ENCODE measurements at regions not wholly inside any gene's neighbourhood (a gene's known extent, or its start where the extent isn't known, plus 50 kb on each side); places are given as distances from the start of the nearest gene placed in this dataset.

GRCh38 chr5:165940541-165940940 is 2350.9 kb upstream of the WWC1 start:
- no peak for DNase-seq (ENCODE audit: low read depth)

GRCh38 chr5:165956854-165957253 is 2334.6 kb upstream of the WWC1 start:
- DNase-seq (ENCODE audit: low read depth), result no peak

- DNase-seq (ENCODE audit: low read depth), result no peak
These were observed 2309.8 kb upstream of the WWC1 start for GRCh38 chr5:165981671-165982070.

- DNase-seq (ENCODE audit: low read depth), result no peak
These were observed 2295.1 kb upstream of the WWC1 start for GRCh38 chr5:165996201-165996875.

GRCh38 chr5:165999693-166000320 is 2291.6 kb upstream of the WWC1 start:
- DNase-seq (ENCODE audit: low read depth), result no peak

GRCh38 chr5:166004006-166004405 is 2287.4 kb upstream of the WWC1 start:
- no peak for DNase-seq (ENCODE audit: low read depth)

GRCh38 chr5:166013415-166013814 is 2278.0 kb upstream of the WWC1 start:
- no peak for DNase-seq (ENCODE audit: low read depth)

GRCh38 chr5:166014256-166014655 is 2277.2 kb upstream of the WWC1 start:
- no peak for DNase-seq (ENCODE audit: low read depth)

GRCh38 chr5:166018716-166019115 is 2272.7 kb upstream of the WWC1 start:
- no peak for DNase-seq (ENCODE audit: low read depth)

- DNase-seq (ENCODE audit: low read depth), result no peak
These were observed 2269.4 kb upstream of the WWC1 start for GRCh38 chr5:166022065-166022464.

GRCh38 chr5:166024970-166025369 is 2266.5 kb upstream of the WWC1 start:
- no peak for DNase-seq (ENCODE audit: low read depth)

GRCh38 chr5:166027582-166027981 is 2263.9 kb upstream of the WWC1 start:
- no peak for DNase-seq (ENCODE audit: low read depth)

- no peak for DNase-seq (ENCODE audit: low read depth)
These were observed 2259.5 kb upstream of the WWC1 start for GRCh38 chr5:166031926-166032325.

- no peak for DNase-seq (ENCODE audit: low read depth)
These were observed 2258.8 kb upstream of the WWC1 start for GRCh38 chr5:166032601-166033000.

GRCh38 chr5:166045961-166046360 is 2245.5 kb upstream of the WWC1 start:
- no peak for DNase-seq (ENCODE audit: low read depth)

- DNase-seq (ENCODE audit: low read depth), result no peak
These were observed 2244.5 kb upstream of the WWC1 start for GRCh38 chr5:166046956-166047355.

- no peak for DNase-seq (ENCODE audit: low read depth)
These were observed 2240.9 kb upstream of the WWC1 start for GRCh38 chr5:166050531-166050930.

- no peak for DNase-seq (ENCODE audit: low read depth)
These were observed 2232.8 kb upstream of the WWC1 start for GRCh38 chr5:166058660-166059059.

- DNase-seq (ENCODE audit: low read depth), result no peak
These were observed 2229.4 kb upstream of the WWC1 start for GRCh38 chr5:166062094-166062493.

- no peak for DNase-seq (ENCODE audit: low read depth)
These were observed 2228.7 kb upstream of the WWC1 start for GRCh38 chr5:166062719-166063118.

- no peak for DNase-seq (ENCODE audit: low read depth)
These were observed 2228.2 kb upstream of the WWC1 start for GRCh38 chr5:166063261-166063660.

- no peak for DNase-seq (ENCODE audit: low read depth)
These were observed 2222.7 kb upstream of the WWC1 start for GRCh38 chr5:166068547-166069335.

GRCh38 chr5:166073901-166074581 is 2217.4 kb upstream of the WWC1 start:
- DNase-seq (ENCODE audit: low read depth), result no peak
